Stomach (tissue), 4 donors: ENCODE measurements at regions not wholly inside any gene's neighbourhood (a gene's known extent, or its start where the extent isn't known, plus 50 kb on each side); places are given as distances from the start of the nearest gene placed in this dataset.

ENCODE experiments used
- EP300 ChIP-seq: sonication (generic); formaldehyde crosslinking; IDR thresholded peaks from one replicate; pipeline ENCODE4 v1.6.1; 2017; ENCODE audit warnings: antibody characterized with exemption
- POLR2A ChIP-seq, 4 donors: fragments of 450-650 bp; IDR thresholded peaks; one replicate each; pipeline ENCODE4 v1.6.1; 2016; ENCODE audit warnings: antibody characterized with exemption in 4 of 4, control low read depth in 2 of 4, mild to moderate bottlenecking in 1 of 4, moderate library complexity in 1 of 4
- POLR2AphosphoS5 ChIP-seq, 3 donors: sonication (generic); formaldehyde crosslinking; IDR thresholded peaks; one replicate each; pipeline ENCODE4 v1.6.1; 2016; ENCODE audit warnings: antibody characterized with exemption in 3 of 3
- TF ChIP-seq, protein P1 (sequence below), 7 experiments: fragments of 450-650 bp in 4 of 7; fragments of 200-600 bp in 3 of 7; sonication (generic) in 3 of 7; IDR thresholded peaks; one replicate each; pipeline ENCODE4 v1.5.1; 2016 to 2019; ENCODE audit warnings: antibody characterized with exemption in 7 of 7, control low read depth in 2 of 7, mild to moderate bottlenecking in 1 of 7

DNA sequence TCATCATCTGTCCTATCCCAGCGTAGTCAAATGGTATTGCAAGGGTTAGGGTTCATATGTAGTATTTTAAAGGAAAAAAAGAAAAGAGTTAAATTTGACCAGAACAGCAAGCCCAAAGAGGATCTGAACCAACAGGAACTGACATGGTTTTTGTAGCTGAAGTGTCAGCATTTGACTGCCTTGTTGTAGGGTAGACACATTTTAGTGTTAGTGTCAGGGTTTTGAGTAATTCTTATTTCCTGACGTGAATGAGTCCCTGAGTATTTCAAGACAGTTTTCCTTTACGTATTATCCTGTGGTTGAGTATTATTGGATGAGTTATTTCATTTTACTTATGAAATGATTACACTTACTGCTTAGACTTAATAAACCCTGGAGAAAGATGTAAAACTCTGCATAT, 173.3 kb upstream of the ZEB2 start:
- TF ChIP-seq, protein P1, sequence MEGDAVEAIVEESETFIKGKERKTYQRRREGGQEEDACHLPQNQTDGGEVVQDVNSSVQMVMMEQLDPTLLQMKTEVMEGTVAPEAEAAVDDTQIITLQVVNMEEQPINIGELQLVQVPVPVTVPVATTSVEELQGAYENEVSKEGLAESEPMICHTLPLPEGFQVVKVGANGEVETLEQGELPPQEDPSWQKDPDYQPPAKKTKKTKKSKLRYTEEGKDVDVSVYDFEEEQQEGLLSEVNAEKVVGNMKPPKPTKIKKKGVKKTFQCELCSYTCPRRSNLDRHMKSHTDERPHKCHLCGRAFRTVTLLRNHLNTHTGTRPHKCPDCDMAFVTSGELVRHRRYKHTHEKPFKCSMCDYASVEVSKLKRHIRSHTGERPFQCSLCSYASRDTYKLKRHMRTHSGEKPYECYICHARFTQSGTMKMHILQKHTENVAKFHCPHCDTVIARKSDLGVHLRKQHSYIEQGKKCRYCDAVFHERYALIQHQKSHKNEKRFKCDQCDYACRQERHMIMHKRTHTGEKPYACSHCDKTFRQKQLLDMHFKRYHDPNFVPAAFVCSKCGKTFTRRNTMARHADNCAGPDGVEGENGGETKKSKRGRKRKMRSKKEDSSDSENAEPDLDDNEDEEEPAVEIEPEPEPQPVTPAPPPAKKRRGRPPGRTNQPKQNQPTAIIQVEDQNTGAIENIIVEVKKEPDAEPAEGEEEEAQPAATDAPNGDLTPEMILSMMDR (IDR thresholded peaks at IDR 0.05) = no peak
- TF ChIP-seq EP300 (no peak), POLR2AphosphoS5 (IDR thresholded peaks at IDR 0.05) (no peak), POLR2A (IDR thresholded peaks at IDR 0.05) (no peak)
